ENCODE measurements at regions not wholly inside any gene's neighbourhood (a gene's known extent, or its start where the extent isn't known, plus 50 kb on each side); places are given as distances from the start of the nearest gene placed in this dataset.

- Mint-ChIP-seq H3K4me3 (no peak overlapping the region), H3K27ac (no peak overlapping the region), H3K36me3 (ENCODE audit: low read depth) (no peaks in the 10 kb centered on the region), H3K27me3 (no peaks in the 10 kb centered on the region), H3K4me1 (ENCODE audit: low read depth) (no peaks in the 10 kb centered on the region), H3K9me3 (no peaks in the 10 kb centered on the region)
- intact Hi-C loops (cut with micrococcal nuclease) = no loop called here
Measured at GRCh38 chrX:69020316-69020715, 144.9 kb downstream of the PJA1 start.

- no peaks in the 10 kb centered on the region for H3K9me3 Mint-ChIP-seq
- H3K4me3 Mint-ChIP-seq = no peak overlapping the region
- H3K27me3 Mint-ChIP-seq = no peaks in the 10 kb centered on the region
- no peak overlapping the region for H3K27ac Mint-ChIP-seq
- intact Hi-C loops (cut with micrococcal nuclease) = no loop called here
- H3K4me1 Mint-ChIP-seq (ENCODE audit: low read depth) = no peaks in the 10 kb centered on the region
- no peaks in the 10 kb centered on the region for H3K36me3 Mint-ChIP-seq (ENCODE audit: low read depth)
Measured at GRCh38 chrX:69019073-69019890, 146.0 kb downstream of the PJA1 start.

GRCh38 chrX:69018416-69019072 is 146.7 kb downstream of the PJA1 start:
- Mint-ChIP-seq H3K4me3 (no peak overlapping the region), H3K36me3 (ENCODE audit: low read depth) (no peaks in the 10 kb centered on the region), H3K4me1 (ENCODE audit: low read depth) (no peaks in the 10 kb centered on the region), H3K27ac (no peak overlapping the region), H3K27me3 (no peaks in the 10 kb centered on the region), H3K9me3 (no peaks in the 10 kb centered on the region)
- intact Hi-C loops (cut with micrococcal nuclease) = no loop called here

GRCh38 chrX:69016293-69016941 is 148.8 kb downstream of the PJA1 start:
- no peak overlapping the region for H3K27ac Mint-ChIP-seq

GRCh38 chrX:69015564-69016292 is 149.5 kb downstream of the PJA1 start:
- Mint-ChIP-seq H3K9me3 (peaks cover 6% of the 10 kb centered on the region), H3K4me1 (ENCODE audit: low read depth) (no peaks in the 10 kb centered on the region), H3K4me3 (no peak overlapping the region), H3K27me3 (no peaks in the 10 kb centered on the region), H3K27ac (no peak overlapping the region), H3K36me3 (ENCODE audit: low read depth) (no peaks in the 10 kb centered on the region)
- intact Hi-C loops (cut with micrococcal nuclease) = no loop called here

More at GRCh38 chrX:69016293-69016941, 148.8 kb downstream of the PJA1 start:
- intact Hi-C loops (cut with micrococcal nuclease) = no loop called here
- no peaks in the 10 kb centered on the region for H3K9me3 Mint-ChIP-seq
- no peak overlapping the region for H3K4me3 Mint-ChIP-seq
- no peaks in the 10 kb centered on the region for H3K4me1 Mint-ChIP-seq (ENCODE audit: low read depth)
- H3K36me3 Mint-ChIP-seq (ENCODE audit: low read depth) = no peaks in the 10 kb centered on the region
- H3K27me3 Mint-ChIP-seq = no peaks in the 10 kb centered on the region

- H3K4me3 Mint-ChIP-seq = no peak overlapping the region
- peaks cover 8% of the 10 kb centered on the region for H3K9me3 Mint-ChIP-seq
- no peaks in the 10 kb centered on the region for H3K36me3 Mint-ChIP-seq (ENCODE audit: low read depth)
- intact Hi-C loops (cut with micrococcal nuclease) = no loop called here
- H3K27me3 Mint-ChIP-seq = no peaks in the 10 kb centered on the region
- H3K4me1 Mint-ChIP-seq (ENCODE audit: low read depth) = no peaks in the 10 kb centered on the region
- no peak overlapping the region for H3K27ac Mint-ChIP-seq
Measured at GRCh38 chrX:69015156-69015555, 150.1 kb downstream of the PJA1 start.

GRCh38 chrX:69014200-69014599 is 151.1 kb downstream of the PJA1 start:
- Mint-ChIP-seq H3K4me1 (ENCODE audit: low read depth) (no peaks in the 10 kb centered on the region), H3K4me3 (no peak overlapping the region), H3K9me3 (peaks cover 8% of the 10 kb centered on the region), H3K36me3 (ENCODE audit: low read depth) (no peaks in the 10 kb centered on the region), H3K27ac (no peak overlapping the region), H3K27me3 (no peaks in the 10 kb centered on the region)
- intact Hi-C loops (cut with micrococcal nuclease) = no loop called here

- Mint-ChIP-seq H3K27me3 (no peaks in the 10 kb centered on the region), H3K27ac (no peak overlapping the region), H3K36me3 (ENCODE audit: low read depth) (no peaks in the 10 kb centered on the region), H3K9me3 (peaks cover 8% of the 10 kb centered on the region), H3K4me3 (no peak overlapping the region), H3K4me1 (ENCODE audit: low read depth) (no peaks in the 10 kb centered on the region)
- intact Hi-C loops (cut with micrococcal nuclease) = no loop called here
Measured at GRCh38 chrX:69010339-69010738, 154.9 kb downstream of the PJA1 start.

GRCh38 chrX:69000877-69001276 is 164.4 kb downstream of the PJA1 start:
- H3K9me3 Mint-ChIP-seq = no peaks in the 10 kb centered on the region
- no peaks in the 10 kb centered on the region for H3K36me3 Mint-ChIP-seq (ENCODE audit: low read depth)
- peaks cover 2% of the 10 kb centered on the region for H3K27me3 Mint-ChIP-seq
- H3K4me1 Mint-ChIP-seq (ENCODE audit: low read depth) = peaks cover 29% of the 10 kb centered on the region
- intact Hi-C loops (cut with micrococcal nuclease) = no loop called here
- H3K4me3 Mint-ChIP-seq = no peak overlapping the region
- no peak overlapping the region for H3K27ac Mint-ChIP-seq

- Mint-ChIP-seq H3K27me3 (peaks cover 2% of the 10 kb centered on the region), H3K4me3 (no peak overlapping the region), H3K4me1 (ENCODE audit: low read depth) (peaks cover 39% of the 10 kb centered on the region), H3K36me3 (ENCODE audit: low read depth) (no peaks in the 10 kb centered on the region), H3K9me3 (no peaks in the 10 kb centered on the region), H3K27ac (no peak overlapping the region)
- intact Hi-C loops (cut with micrococcal nuclease) = no loop called here
Measured at GRCh38 chrX:68999931-69000330, 165.3 kb downstream of the PJA1 start.

- Mint-ChIP-seq H3K36me3 (ENCODE audit: low read depth) (no peaks in the 10 kb centered on the region), H3K27me3 (peaks cover 2% of the 10 kb centered on the region), H3K9me3 (no peaks in the 10 kb centered on the region), H3K4me1 (ENCODE audit: low read depth) (peaks cover 44% of the 10 kb centered on the region), H3K27ac (no peak overlapping the region), H3K4me3 (no peak overlapping the region)
- intact Hi-C loops (cut with micrococcal nuclease) = no loop called here
Measured at GRCh38 chrX:68999356-68999755, 165.9 kb downstream of the PJA1 start.

- Mint-ChIP-seq H3K27me3 (peaks cover 2% of the 10 kb centered on the region), H3K27ac (no peak overlapping the region), H3K36me3 (ENCODE audit: low read depth) (no peaks in the 10 kb centered on the region), H3K4me3 (no peak overlapping the region), H3K4me1 (ENCODE audit: low read depth) (peaks cover 51% of the 10 kb centered on the region), H3K9me3 (no peaks in the 10 kb centered on the region)
- intact Hi-C loops (cut with micrococcal nuclease) = no loop called here
Measured at GRCh38 chrX:68998716-68999115, 166.5 kb downstream of the PJA1 start.

GRCh38 chrX:68997911-68998310 is 167.3 kb downstream of the PJA1 start:
- Mint-ChIP-seq H3K9me3 (no peaks in the 10 kb centered on the region), H3K4me3 (no peak overlapping the region), H3K36me3 (ENCODE audit: low read depth) (no peaks in the 10 kb centered on the region), H3K4me1 (ENCODE audit: low read depth) (peaks cover 56% of the 10 kb centered on the region), H3K27ac (no peak overlapping the region), H3K27me3 (peaks cover 2% of the 10 kb centered on the region)
- intact Hi-C loops (cut with micrococcal nuclease) = no loop called here

GRCh38 chrX:68997511-68997910 is 167.7 kb downstream of the PJA1 start:
- H3K4me1 Mint-ChIP-seq (ENCODE audit: low read depth) = peaks cover 56% of the 10 kb centered on the region
- H3K9me3 Mint-ChIP-seq = no peaks in the 10 kb centered on the region
- no peaks in the 10 kb centered on the region for H3K36me3 Mint-ChIP-seq (ENCODE audit: low read depth)
- no peak overlapping the region for H3K4me3 Mint-ChIP-seq
- H3K27ac Mint-ChIP-seq = no peak overlapping the region
- intact Hi-C loops (cut with micrococcal nuclease) = no loop called here
- H3K27me3 Mint-ChIP-seq = peaks cover 1% of the 10 kb centered on the region
